Trophoblast cell (in vitro differentiated cells and primary cell): ENCODE measurements at regions not wholly inside any gene's neighbourhood (a gene's known extent, or its start where the extent isn't known, plus 50 kb on each side); places are given as distances from the start of the nearest gene placed in this dataset.

Experiments used
- DNase-seq, 2 donors: peaks; one replicate each; pipeline ENCODE4 v3.0.0-alpha.2; 2016
- H2AFZ ChIP-seq: 2 replicates; pipeline ENCODE4 v1.6.1; 2013; ENCODE audit warnings: low read length, moderate library complexity, mild to moderate bottlenecking; ENCODE audit not compliant: insufficient read depth, poor library complexity
- H2AK5ac ChIP-seq: 2 replicates; pipeline ENCODE4 v1.6.1; 2013; ENCODE audit warnings: mild to moderate bottlenecking, low read length
- H2BK120ac ChIP-seq: 2 replicates; pipeline ENCODE4 v1.6.1; 2013; ENCODE audit warnings: low read length, mild to moderate bottlenecking, moderate library complexity; ENCODE audit not compliant: insufficient read depth, poor library complexity
- H2BK12ac ChIP-seq: 2 replicates; pipeline ENCODE4 v1.6.1; 2013; ENCODE audit warnings: mild to moderate bottlenecking, low read length, moderate library complexity
- H2BK5ac ChIP-seq: 2 replicates; pipeline ENCODE4 v1.6.1; 2013; ENCODE audit warnings: low read length, low read depth, moderate library complexity, mild to moderate bottlenecking; ENCODE audit not compliant: poor library complexity
- H3K14ac ChIP-seq: 2 replicates; pipeline ENCODE4 v1.6.1; 2013; ENCODE audit warnings: mild to moderate bottlenecking, low read length
- H3K18ac ChIP-seq: 2 replicates; pipeline ENCODE4 v1.6.1; 2013; ENCODE audit warnings: mild to moderate bottlenecking, low read length
- H3K23ac ChIP-seq: 2 replicates; pipeline ENCODE4 v1.6.1; 2013; ENCODE audit warnings: low read length
- H3K27ac ChIP-seq: 2 replicates; pipeline ENCODE4 v1.5.1; 2013; ENCODE audit warnings: low read depth, mild to moderate bottlenecking, inconsistent platforms, low read length, moderate library complexity
- H3K27me3 ChIP-seq: 2 replicates; pipeline ENCODE4 v1.6.1; 2013; ENCODE audit warnings: inconsistent platforms, mild to moderate bottlenecking, low read length, moderate library complexity; ENCODE audit not compliant: insufficient read depth
- H3K36me3 ChIP-seq, 2 experiments: 1 replicate in 1 of 2; 2 replicates in 1 of 2; pipeline ENCODE4 v1.6.1; 2013; ENCODE audit warnings: low read length in 2 of 2, mild to moderate bottlenecking in 2 of 2, moderate library complexity in 1 of 2; ENCODE audit not compliant: insufficient read depth in 2 of 2, control insufficient read depth in 1 of 2
- H3K4ac ChIP-seq: 2 replicates; pipeline ENCODE4 v1.6.1; 2013; ENCODE audit warnings: low read depth, mild to moderate bottlenecking, low read length, moderate library complexity
- H3K4me1 ChIP-seq, 2 experiments: 1 replicate in 1 of 2; 2 replicates in 1 of 2; pipeline ENCODE4 v1.6.1; 2013; ENCODE audit warnings: low read length in 2 of 2, mild to moderate bottlenecking in 2 of 2, moderate library complexity in 1 of 2; ENCODE audit not compliant: insufficient read depth in 2 of 2, control insufficient read depth in 1 of 2
- H3K4me2 ChIP-seq: 2 replicates; pipeline ENCODE4 v1.6.1; 2013; ENCODE audit warnings: inconsistent platforms, mild to moderate bottlenecking, low read length, moderate library complexity
- H3K4me3 ChIP-seq: 2 replicates; pipeline ENCODE4 v1.5.1; 2013; ENCODE audit warnings: mild to moderate bottlenecking, low read depth, low read length, inconsistent platforms
- H3K79me1 ChIP-seq: one replicate; pipeline ENCODE4 v1.6.1; 2013; ENCODE audit warnings: low read length
- H3K79me2 ChIP-seq: 2 replicates; pipeline ENCODE4 v1.6.1; 2013; ENCODE audit warnings: low read length, mild to moderate bottlenecking; ENCODE audit not compliant: control insufficient read depth, insufficient read depth, poor library complexity
- H3K9ac ChIP-seq: 2 replicates; pipeline ENCODE4 v1.6.1; 2013; ENCODE audit warnings: mild to moderate bottlenecking, low read length
- H3K9me3 ChIP-seq: 2 replicates; pipeline ENCODE4 v1.6.1; 2013; ENCODE audit warnings: low read depth, mild to moderate bottlenecking, control low read depth, inconsistent platforms, low read length; ENCODE audit not compliant: insufficient read depth
- H4K12ac ChIP-seq: 2 replicates; pipeline ENCODE4 v1.6.1; 2013; ENCODE audit warnings: low read depth, mild to moderate bottlenecking, low read length, moderate library complexity
- H4K8ac ChIP-seq: 2 replicates; pipeline ENCODE4 v1.6.1; 2013; ENCODE audit warnings: low read depth, mild to moderate bottlenecking, low read length, moderate library complexity
- H4K91ac ChIP-seq: one replicate; pipeline ENCODE4 v1.6.1; 2013; ENCODE audit warnings: low read depth, mild to moderate bottlenecking, low read length, moderate library complexity
- WGBS: extraction: QIAGEN DNeasy Blood & Tissue Kit; methylation state at CpG from one replicate; pipeline ENCODE4 v1.1.7; 2013; ENCODE audit warnings: missing lambda C conversion rate; ENCODE audit not compliant: insufficient read length, insufficient coverage; ENCODE audit errors: extremely low coverage; 5-methylcytosine and 5-hydroxymethylcytosine counted together

DNA sequence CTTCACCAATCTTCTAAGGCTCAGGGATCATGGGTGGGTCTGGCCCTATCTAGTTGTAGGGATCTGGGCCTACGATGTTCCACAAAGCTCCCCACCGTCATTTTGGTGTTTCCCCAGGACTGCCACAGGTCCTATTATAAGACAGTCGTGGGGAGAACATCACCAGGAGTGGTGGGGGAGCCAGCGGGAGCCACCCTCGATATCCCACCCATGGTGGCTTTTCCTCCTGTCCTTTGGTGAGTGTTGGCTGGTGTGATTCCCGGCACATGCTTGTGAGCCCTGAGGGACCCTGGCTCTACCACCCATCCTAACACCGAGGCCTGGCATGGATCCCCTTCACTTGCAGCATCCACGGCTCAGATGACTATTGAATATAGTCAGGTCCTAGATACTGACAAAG lies 247.4 kb downstream of the ACTR3B start:
- H2BK120ac ChIP-seq = no peak overlapping the region
- no peak overlapping the region for H2AK5ac ChIP-seq
- no peak overlapping the region for H3K9ac ChIP-seq
- H2BK5ac ChIP-seq = no peak overlapping the region
- no peak for DNase-seq
- no peak overlapping the region for H4K12ac ChIP-seq
- no peak overlapping the region for H3K27ac ChIP-seq
- no peaks in the 10 kb centered on the region for H3K4me1 ChIP-seq
- no CpG with 5 or more reads among the region's 8 CpGs for WGBS
- no peak overlapping the region for H2AFZ ChIP-seq
- H3K23ac ChIP-seq = no peak overlapping the region
- no peak overlapping the region for H3K14ac ChIP-seq
- H3K36me3 ChIP-seq = no peaks in the 10 kb centered on the region
- H3K4me2 ChIP-seq = no peak overlapping the region
- no peak overlapping the region for H2BK12ac ChIP-seq
- H3K79me2 ChIP-seq = no peaks in the 10 kb centered on the region
- no peak overlapping the region for H4K8ac ChIP-seq
- H3K4me3 ChIP-seq = no peak overlapping the region
- no peak overlapping the region for H3K18ac ChIP-seq
- H3K79me1 ChIP-seq = no peaks in the 10 kb centered on the region
- H3K27me3 ChIP-seq = no peaks in the 10 kb centered on the region
- H3K9me3 ChIP-seq = no peaks in the 10 kb centered on the region
- no peak overlapping the region for H4K91ac ChIP-seq
- H3K4ac ChIP-seq = no peak overlapping the region

DNA sequence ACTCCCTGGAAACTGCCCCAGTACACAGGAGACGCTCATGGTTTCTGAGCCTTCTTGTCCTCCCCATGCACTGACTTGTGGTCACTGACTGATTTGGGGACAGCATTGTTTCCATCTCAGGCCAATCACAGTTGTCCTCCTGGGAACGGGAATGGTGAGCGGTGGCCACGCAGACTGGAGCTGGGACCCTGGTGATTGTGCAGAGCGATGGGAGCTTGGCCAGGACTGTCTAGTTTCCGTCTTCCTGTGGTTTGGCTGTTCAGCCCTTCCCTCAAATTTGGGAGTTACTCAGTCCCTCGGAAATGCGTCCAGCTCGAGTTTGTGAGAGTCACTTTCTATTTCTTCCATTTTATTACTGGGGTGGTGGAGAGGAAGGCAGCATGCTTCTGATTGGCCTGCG lies 250.9 kb downstream of the ACTR3B start:
- Histone ChIP-seq H3K36me3 (no peaks in the 10 kb centered on the region), H3K9ac (no peak overlapping the region), H3K23ac (no peak overlapping the region), H3K18ac (no peak overlapping the region), H3K79me2 (no peaks in the 10 kb centered on the region), H3K27me3 (no peaks in the 10 kb centered on the region), H3K79me1 (no peaks in the 10 kb centered on the region), H3K9me3 (no peaks in the 10 kb centered on the region), H4K91ac (no peak overlapping the region), H2BK5ac (no peak overlapping the region), H4K8ac (no peak overlapping the region), H2BK120ac (no peak overlapping the region), H2AK5ac (no peak overlapping the region), H3K4me1 (no peaks in the 10 kb centered on the region), H3K4me2 (no peak overlapping the region), H2AFZ (no peak overlapping the region), H4K12ac (no peak overlapping the region), H2BK12ac (no peak overlapping the region), H3K4me3 (no peak overlapping the region), H3K27ac (no peak overlapping the region), H3K4ac (no peak overlapping the region), H3K14ac (no peak overlapping the region)
- WGBS = no CpG with 5 or more reads among the region's 10 CpGs
- DNase-seq = no peak

DNA sequence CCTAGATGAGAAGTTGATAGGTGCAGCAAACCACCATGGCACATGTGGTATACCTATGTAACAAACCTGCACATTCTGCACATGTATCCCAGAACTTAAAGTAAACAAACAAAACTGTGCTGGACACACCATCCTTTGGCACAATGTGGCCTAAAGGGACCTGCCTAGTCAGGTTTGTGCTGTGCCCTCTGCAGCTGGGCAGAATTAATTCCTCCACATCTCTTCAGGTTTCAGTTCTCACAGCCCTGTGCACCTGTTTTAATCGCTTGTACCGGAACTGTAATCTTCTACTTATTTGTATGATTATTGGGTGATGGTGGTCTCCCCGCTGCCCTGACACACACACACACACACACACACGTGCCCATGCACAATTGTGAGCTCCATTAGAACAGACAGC lies 252.7 kb downstream of the ACTR3B start:
- no peaks in the 10 kb centered on the region for H3K9me3 ChIP-seq
- H4K91ac ChIP-seq = no peak overlapping the region
- H2BK5ac ChIP-seq = no peak overlapping the region
- no peaks in the 10 kb centered on the region for H3K4me1 ChIP-seq
- no peak overlapping the region for H4K12ac ChIP-seq
- WGBS = no CpG with 5 or more reads among the region's 4 CpGs
- no peak overlapping the region for H3K9ac ChIP-seq
- H2AFZ ChIP-seq = no peak overlapping the region
- H4K8ac ChIP-seq = no peak overlapping the region
- H2AK5ac ChIP-seq = no peak overlapping the region
- H3K23ac ChIP-seq = no peak overlapping the region
- H3K79me2 ChIP-seq = no peaks in the 10 kb centered on the region
- no peaks in the 10 kb centered on the region for H3K79me1 ChIP-seq
- H3K4me3 ChIP-seq = no peak overlapping the region
- no peak overlapping the region for H3K18ac ChIP-seq
- no peak overlapping the region for H2BK120ac ChIP-seq
- H3K36me3 ChIP-seq = no peaks in the 10 kb centered on the region
- no peak overlapping the region for H3K14ac ChIP-seq
- no peak for DNase-seq
- no peak overlapping the region for H3K4ac ChIP-seq
- H2BK12ac ChIP-seq = no peak overlapping the region
- H3K27ac ChIP-seq = no peak overlapping the region
- H3K4me2 ChIP-seq = no peak overlapping the region
- no peaks in the 10 kb centered on the region for H3K27me3 ChIP-seq

DNA sequence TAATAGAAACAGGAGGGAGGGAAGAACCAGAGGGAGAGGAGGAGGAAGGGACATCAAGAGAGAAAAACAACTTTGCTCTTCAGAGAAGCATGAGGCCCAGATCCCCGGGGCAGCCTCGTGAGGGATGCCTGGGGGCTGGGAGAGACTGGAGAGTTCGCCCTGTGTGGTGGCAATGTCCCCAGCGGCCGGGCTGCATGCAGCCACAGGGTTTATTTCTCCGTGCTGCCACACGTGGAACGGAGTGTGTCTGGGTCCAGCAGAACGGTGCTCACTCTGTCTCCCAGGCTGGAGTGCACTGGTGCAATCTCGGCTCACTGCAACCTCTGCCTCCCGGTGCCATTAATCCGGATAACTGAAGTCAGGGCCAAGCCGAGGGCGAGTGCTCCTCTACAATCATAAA lies 257.7 kb downstream of the ACTR3B start:
- no peaks in the 10 kb centered on the region for H3K79me1 ChIP-seq
- H3K4me2 ChIP-seq = no peak overlapping the region
- H4K91ac ChIP-seq = no peak overlapping the region
- no peaks in the 10 kb centered on the region for H3K4me1 ChIP-seq
- H3K27me3 ChIP-seq = no peaks in the 10 kb centered on the region
- no peak overlapping the region for H3K27ac ChIP-seq
- no peak overlapping the region for H2BK12ac ChIP-seq
- H3K9me3 ChIP-seq = peaks cover 3% of the 10 kb centered on the region
- no peak overlapping the region for H2AK5ac ChIP-seq
- no peak overlapping the region for H3K4ac ChIP-seq
- H4K12ac ChIP-seq = no peak overlapping the region
- H2AFZ ChIP-seq = no peak overlapping the region
- no CpG with 5 or more reads among the region's 14 CpGs for WGBS
- no peak overlapping the region for H3K23ac ChIP-seq
- no peak for DNase-seq
- H4K8ac ChIP-seq = no peak overlapping the region
- H3K79me2 ChIP-seq = no peaks in the 10 kb centered on the region
- no peak overlapping the region for H2BK120ac ChIP-seq
- no peaks in the 10 kb centered on the region for H3K36me3 ChIP-seq
- H2BK5ac ChIP-seq = no peak overlapping the region
- H3K18ac ChIP-seq = no peak overlapping the region
- H3K4me3 ChIP-seq = no peak overlapping the region
- no peak overlapping the region for H3K14ac ChIP-seq
- H3K9ac ChIP-seq = no peak overlapping the region
